ENCODE measurements at regions not wholly inside any gene's neighbourhood (a gene's known extent, or its start where the extent isn't known, plus 50 kb on each side); places are given as distances from the start of the nearest gene placed in this dataset.

DNA sequence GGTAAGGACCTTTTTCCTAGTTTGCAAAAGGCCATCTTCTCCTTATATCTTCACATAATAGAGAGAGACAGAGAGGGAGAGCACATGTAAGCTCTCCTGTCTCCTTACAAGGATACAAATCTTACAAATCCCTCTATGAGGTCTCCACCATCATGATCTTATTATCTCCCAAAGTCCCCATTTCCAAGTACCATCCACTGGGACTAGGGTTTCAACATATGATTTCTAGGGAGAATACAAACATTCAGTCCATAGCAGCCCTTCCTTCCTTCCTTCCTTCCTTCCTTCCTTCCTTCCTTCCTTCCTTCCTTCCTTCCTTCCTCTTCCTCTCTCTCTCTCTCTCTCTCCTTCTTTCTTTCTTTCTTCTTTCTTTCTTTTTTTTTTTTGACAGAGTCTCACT is 1132.9 kb upstream of the WWC1 start:
- TF ChIP-seq CTCF (IDR thresholded peaks at IDR 0.05) (no peak), POLR2A (IDR thresholded peaks at IDR 0.05) (no peak)
